Activated naive CD8-positive, alpha-beta T cell treated with anti-CD3 and anti-CD28 coated beads, Interleukin-2, amount 50 U/mL, for 24 hours (primary cell): ENCODE measurements at regions not wholly inside any gene's neighbourhood (a gene's known extent, or its start where the extent isn't known, plus 50 kb on each side); places are given as distances from the start of the nearest gene placed in this dataset.

Source experiments
- ATAC-seq: fragments of 150-1000 bp; cut with Tn5 transposase; one replicate; pipeline ENCODE4 v1.10.0; 2021
- DNase-seq: peaks from one replicate; pipeline ENCODE4 v3.0.0; 2021
- H3K27ac Mint-ChIP-seq: one replicate; pipeline ENCODE4 v1.8.0; 2021; ENCODE audit warnings: mild to moderate bottlenecking, mixed read lengths
- H3K27me3 Mint-ChIP-seq: one replicate; pipeline ENCODE4 v1.8.0; 2021; ENCODE audit warnings: mixed read lengths
- H3K36me3 Mint-ChIP-seq: one replicate; pipeline ENCODE4 v1.8.0; 2021; ENCODE audit warnings: low read depth, mixed read lengths
- H3K4me1 Mint-ChIP-seq: one replicate; pipeline ENCODE4 v1.8.0; 2021; ENCODE audit warnings: mixed read lengths
- H3K4me3 Mint-ChIP-seq: one replicate; pipeline ENCODE4 v1.8.0; 2021; ENCODE audit warnings: mild to moderate bottlenecking, moderate library complexity, mixed read lengths
- H3K9me3 Mint-ChIP-seq: one replicate; pipeline ENCODE4 v1.8.0; 2021; ENCODE audit warnings: mixed read lengths

- Mint-ChIP-seq H3K27ac (no peak overlapping the region), H3K27me3 (no peaks in the 10 kb centered on the region), H3K4me3 (no peak overlapping the region), H3K9me3 (peaks cover 30% of the 10 kb centered on the region), H3K36me3 (no peaks in the 10 kb centered on the region), H3K4me1 (no peaks in the 10 kb centered on the region)
- no peak for DNase-seq
- ATAC-seq: no peak
These were observed 313.1 kb downstream of the TENT5A start for GRCh38 chr6:81439417-81439816.

DNA sequence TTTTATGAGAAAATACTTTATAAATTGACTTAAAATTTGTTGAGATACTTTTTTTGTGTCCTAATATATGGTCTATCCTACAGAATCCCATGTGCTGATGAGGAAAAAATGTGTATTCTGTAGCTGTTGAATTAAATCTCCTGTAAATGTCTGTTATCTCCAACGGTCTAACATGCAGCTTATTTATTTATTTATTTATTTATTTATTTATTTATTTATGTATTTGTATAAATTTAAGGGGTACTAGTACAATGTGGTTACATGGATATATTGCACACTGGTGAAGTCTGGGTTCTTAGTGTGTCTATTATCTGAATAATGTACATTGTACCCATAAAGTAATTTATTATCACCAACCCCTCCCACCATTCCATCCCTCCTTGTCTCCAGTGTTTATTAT lies 315.5 kb downstream of the TENT5A start:
- DNase-seq (no peak), ATAC-seq (no peak)
- H3K27me3 Mint-ChIP-seq: no peaks in the 10 kb centered on the region
- no peak overlapping the region for H3K4me3 Mint-ChIP-seq
- H3K9me3 Mint-ChIP-seq: peaks cover 31% of the 10 kb centered on the region
- H3K36me3 Mint-ChIP-seq: no peaks in the 10 kb centered on the region
- H3K4me1 Mint-ChIP-seq: no peaks in the 10 kb centered on the region
- H3K27ac Mint-ChIP-seq: no peak overlapping the region

GRCh38 chr6:81413306-81413705 lies 339.2 kb downstream of the TENT5A start:
- no peak overlapping the region for H3K4me3 Mint-ChIP-seq
- no peaks in the 10 kb centered on the region for H3K4me1 Mint-ChIP-seq
- H3K27ac Mint-ChIP-seq: no peak overlapping the region
- no peak for ATAC-seq
- DNase-seq: no peak
- no peaks in the 10 kb centered on the region for H3K9me3 Mint-ChIP-seq
- H3K27me3 Mint-ChIP-seq: no peaks in the 10 kb centered on the region
- H3K36me3 Mint-ChIP-seq: no peaks in the 10 kb centered on the region

DNA sequence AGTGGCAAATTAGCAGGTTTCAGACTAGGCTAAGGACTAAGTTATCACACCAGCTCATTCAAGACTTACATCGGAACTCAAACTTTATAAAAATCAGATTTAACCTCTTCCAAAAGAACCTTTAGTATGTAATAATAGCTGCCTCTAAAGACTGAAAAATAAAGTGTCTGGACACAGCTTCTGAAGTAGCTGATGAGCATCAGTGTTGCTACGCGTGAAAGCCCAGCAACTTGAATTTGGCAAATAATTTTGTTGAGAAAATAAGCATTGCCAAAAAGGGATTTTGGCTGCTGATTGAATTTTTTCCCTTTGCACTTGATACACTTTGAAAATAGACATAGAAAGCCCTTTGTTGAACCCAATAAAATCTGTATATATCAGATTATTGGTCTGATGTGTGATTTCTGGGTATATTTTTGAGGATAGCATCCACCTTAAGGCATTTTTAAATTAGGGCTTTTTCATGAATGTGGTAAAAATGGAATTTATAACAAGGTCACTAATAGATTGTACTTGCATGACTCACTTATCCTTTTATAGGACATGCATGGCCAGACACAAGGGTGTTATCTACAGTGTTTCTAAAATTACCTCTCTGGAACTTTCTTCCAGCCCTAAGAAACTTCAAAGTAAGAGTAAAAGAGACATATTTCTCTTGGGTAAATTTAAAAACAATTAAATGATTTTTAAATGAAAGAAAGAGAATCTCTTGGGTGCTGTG lies 350.4 kb downstream of the TENT5A start:
- no peak overlapping the region for H3K4me3 Mint-ChIP-seq
- no peaks in the 10 kb centered on the region for H3K36me3 Mint-ChIP-seq
- no peaks in the 10 kb centered on the region for H3K4me1 Mint-ChIP-seq
- H3K27me3 Mint-ChIP-seq: no peaks in the 10 kb centered on the region
- H3K27ac Mint-ChIP-seq: no peak overlapping the region
- ATAC-seq: no peak
- DNase-seq: no peak
- peaks cover 8% of the 10 kb centered on the region for H3K9me3 Mint-ChIP-seq

GRCh38 chr6:81396916-81397315 lies 355.6 kb downstream of the TENT5A start:
- Mint-ChIP-seq H3K9me3 (peaks cover 12% of the 10 kb centered on the region), H3K27me3 (no peaks in the 10 kb centered on the region), H3K27ac (no peak overlapping the region), H3K4me3 (no peak overlapping the region), H3K36me3 (no peaks in the 10 kb centered on the region), H3K4me1 (no peaks in the 10 kb centered on the region)
- ATAC-seq: no peak
- no peak for DNase-seq

GRCh38 chr6:81387163-81387562 lies 365.3 kb downstream of the TENT5A start:
- H3K27me3 Mint-ChIP-seq: no peaks in the 10 kb centered on the region
- no peak overlapping the region for H3K27ac Mint-ChIP-seq
- H3K4me3 Mint-ChIP-seq: no peak overlapping the region
- no peaks in the 10 kb centered on the region for H3K4me1 Mint-ChIP-seq
- H3K9me3 Mint-ChIP-seq: peaks cover 8% of the 10 kb centered on the region
- ATAC-seq (no peak), DNase-seq (no peak)
- no peaks in the 10 kb centered on the region for H3K36me3 Mint-ChIP-seq

DNA sequence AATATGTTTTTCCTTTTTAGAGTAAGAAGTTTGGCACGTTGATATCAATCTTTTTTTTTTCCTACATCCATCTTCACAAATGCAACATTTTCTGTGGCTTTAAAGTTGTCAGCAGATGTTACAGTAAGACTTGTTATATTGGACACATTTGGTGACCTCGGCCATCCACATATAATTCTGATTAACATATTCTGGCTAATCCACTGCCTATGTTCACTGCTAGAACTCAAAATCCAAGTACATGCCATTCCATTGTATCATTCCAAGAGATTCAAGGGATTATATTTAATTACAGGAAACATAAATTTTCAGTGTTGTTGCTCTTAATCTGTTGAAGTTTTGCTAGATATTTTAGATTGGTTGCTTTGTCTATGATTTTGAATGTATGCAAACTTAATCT lies 367.6 kb downstream of the TENT5A start:
- no peaks in the 10 kb centered on the region for H3K36me3 Mint-ChIP-seq
- no peak for DNase-seq
- H3K27me3 Mint-ChIP-seq: no peaks in the 10 kb centered on the region
- H3K4me1 Mint-ChIP-seq: no peaks in the 10 kb centered on the region
- H3K27ac Mint-ChIP-seq: no peak overlapping the region
- no peaks in the 10 kb centered on the region for H3K9me3 Mint-ChIP-seq
- no peak for ATAC-seq
- no peak overlapping the region for H3K4me3 Mint-ChIP-seq

DNA sequence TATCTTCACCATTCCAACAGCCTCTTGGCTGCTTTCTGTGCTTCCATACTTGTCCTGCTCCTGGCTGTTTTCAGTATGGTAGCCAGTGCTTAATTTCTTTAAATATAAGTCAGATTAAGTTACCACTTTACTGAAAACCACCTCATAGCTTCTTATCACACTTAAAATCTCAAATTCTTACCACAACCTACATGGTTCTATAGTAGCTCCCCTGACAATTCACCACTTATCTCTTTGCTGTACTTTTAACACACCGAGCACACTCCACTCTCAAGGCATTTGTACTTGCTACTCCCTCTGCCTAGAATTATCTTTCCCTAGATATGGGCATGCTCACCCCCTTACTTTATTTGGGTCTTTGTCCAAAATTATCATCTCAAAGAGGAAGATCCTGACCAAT lies 369.0 kb downstream of the TENT5A start:
- Mint-ChIP-seq H3K36me3 (no peaks in the 10 kb centered on the region), H3K27ac (no peak overlapping the region), H3K4me1 (no peaks in the 10 kb centered on the region), H3K9me3 (no peaks in the 10 kb centered on the region), H3K27me3 (no peaks in the 10 kb centered on the region), H3K4me3 (no peak overlapping the region)
- no peak for ATAC-seq
- no peak for DNase-seq

GRCh38 chr6:81382852-81383251 lies 369.6 kb downstream of the TENT5A start:
- no peaks in the 10 kb centered on the region for H3K4me1 Mint-ChIP-seq
- no peaks in the 10 kb centered on the region for H3K9me3 Mint-ChIP-seq
- H3K4me3 Mint-ChIP-seq: no peak overlapping the region
- H3K36me3 Mint-ChIP-seq: no peaks in the 10 kb centered on the region
- DNase-seq: no peak
- H3K27me3 Mint-ChIP-seq: no peaks in the 10 kb centered on the region
- H3K27ac Mint-ChIP-seq: no peak overlapping the region
- no peak for ATAC-seq

DNA sequence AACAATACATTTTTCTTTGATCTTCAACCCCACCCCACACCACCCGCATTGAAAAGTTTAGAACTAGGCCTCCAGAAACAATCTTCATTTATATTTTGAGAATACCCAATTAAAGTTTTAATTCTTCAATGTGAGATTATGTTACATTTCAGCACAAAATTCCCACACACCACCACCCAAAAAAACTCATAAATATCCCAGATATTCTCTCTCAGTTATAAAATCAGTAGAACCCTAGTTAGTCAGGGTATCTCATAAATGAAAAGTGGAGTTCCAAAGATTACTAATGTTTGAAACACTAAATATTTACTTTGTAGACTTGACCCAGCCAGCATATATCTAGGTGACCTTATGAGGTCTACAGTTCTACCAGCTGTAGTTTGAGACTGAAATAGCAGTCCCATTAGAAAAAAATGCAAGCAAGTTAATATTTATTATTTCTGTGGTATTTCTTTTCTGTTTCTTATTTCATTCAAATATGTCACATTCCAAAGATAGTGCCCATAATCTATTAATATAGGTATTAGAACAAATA lies 371.0 kb downstream of the TENT5A start:
- no peaks in the 10 kb centered on the region for H3K9me3 Mint-ChIP-seq
- ATAC-seq: no peak
- H3K36me3 Mint-ChIP-seq: no peaks in the 10 kb centered on the region
- no peak for DNase-seq
- no peak overlapping the region for H3K4me3 Mint-ChIP-seq
- no peak overlapping the region for H3K27ac Mint-ChIP-seq
- no peaks in the 10 kb centered on the region for H3K4me1 Mint-ChIP-seq
- no peaks in the 10 kb centered on the region for H3K27me3 Mint-ChIP-seq

- no peaks in the 10 kb centered on the region for H3K4me1 Mint-ChIP-seq
- DNase-seq (no peak), ATAC-seq (no peak)
- H3K36me3 Mint-ChIP-seq: no peaks in the 10 kb centered on the region
- no peaks in the 10 kb centered on the region for H3K27me3 Mint-ChIP-seq
- H3K27ac Mint-ChIP-seq: no peak overlapping the region
- H3K9me3 Mint-ChIP-seq: no peaks in the 10 kb centered on the region
- no peak overlapping the region for H3K4me3 Mint-ChIP-seq
These were observed 371.7 kb downstream of the TENT5A start for GRCh38 chr6:81380718-81381338.

DNA sequence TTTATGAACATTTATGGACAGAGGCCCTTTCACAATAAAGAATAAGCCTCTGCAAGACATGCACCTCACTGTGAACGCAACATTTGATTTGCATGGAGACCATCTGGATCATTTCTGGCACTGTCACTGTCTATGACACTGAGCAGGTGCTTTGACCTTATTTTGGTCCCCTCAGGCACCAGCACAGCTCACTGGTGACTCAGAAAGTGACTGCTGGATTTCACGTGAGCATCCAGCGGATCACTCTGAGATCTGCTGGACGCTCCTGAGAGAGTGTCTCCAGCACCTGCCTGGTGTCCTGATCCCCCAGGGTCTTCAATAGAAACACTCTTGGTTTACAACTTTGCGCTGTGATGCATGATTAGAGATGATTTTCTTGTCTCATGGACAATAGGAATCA lies 375.7 kb downstream of the TENT5A start:
- Mint-ChIP-seq H3K36me3 (no peaks in the 10 kb centered on the region), H3K27ac (no peak overlapping the region), H3K9me3 (no peaks in the 10 kb centered on the region), H3K27me3 (no peaks in the 10 kb centered on the region), H3K4me3 (no peak overlapping the region), H3K4me1 (no peaks in the 10 kb centered on the region)
- DNase-seq (no peak), ATAC-seq (no peak)

DNA sequence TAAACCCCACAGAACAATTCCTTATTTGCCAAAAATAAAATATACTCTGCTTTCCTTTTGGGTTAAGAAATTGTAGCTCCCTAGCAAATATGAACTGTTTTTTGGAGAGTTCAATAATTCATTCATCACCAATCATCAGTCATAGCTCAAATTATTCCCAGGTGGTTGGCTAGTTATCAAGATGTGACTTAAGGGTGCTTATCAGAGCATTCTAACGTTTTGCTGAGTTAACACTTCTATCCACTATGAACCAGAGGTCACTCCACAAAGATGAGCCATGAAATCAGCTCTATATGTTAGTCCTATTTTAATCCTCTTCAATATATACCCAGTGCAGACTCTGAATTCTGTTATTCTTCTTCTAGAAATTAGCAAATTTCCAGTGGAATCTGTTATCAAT lies 379.1 kb downstream of the TENT5A start:
- H3K9me3 Mint-ChIP-seq: no peaks in the 10 kb centered on the region
- H3K36me3 Mint-ChIP-seq: no peaks in the 10 kb centered on the region
- DNase-seq (no peak), ATAC-seq (no peak)
- no peak overlapping the region for H3K4me3 Mint-ChIP-seq
- H3K4me1 Mint-ChIP-seq: no peaks in the 10 kb centered on the region
- no peak overlapping the region for H3K27ac Mint-ChIP-seq
- H3K27me3 Mint-ChIP-seq: no peaks in the 10 kb centered on the region

GRCh38 chr6:81371930-81372329 lies 380.6 kb downstream of the TENT5A start:
- Mint-ChIP-seq H3K36me3 (no peaks in the 10 kb centered on the region), H3K4me1 (no peaks in the 10 kb centered on the region), H3K9me3 (no peaks in the 10 kb centered on the region), H3K4me3 (no peak overlapping the region), H3K27ac (no peak overlapping the region), H3K27me3 (no peaks in the 10 kb centered on the region)
- DNase-seq (no peak), ATAC-seq (no peak)

DNA sequence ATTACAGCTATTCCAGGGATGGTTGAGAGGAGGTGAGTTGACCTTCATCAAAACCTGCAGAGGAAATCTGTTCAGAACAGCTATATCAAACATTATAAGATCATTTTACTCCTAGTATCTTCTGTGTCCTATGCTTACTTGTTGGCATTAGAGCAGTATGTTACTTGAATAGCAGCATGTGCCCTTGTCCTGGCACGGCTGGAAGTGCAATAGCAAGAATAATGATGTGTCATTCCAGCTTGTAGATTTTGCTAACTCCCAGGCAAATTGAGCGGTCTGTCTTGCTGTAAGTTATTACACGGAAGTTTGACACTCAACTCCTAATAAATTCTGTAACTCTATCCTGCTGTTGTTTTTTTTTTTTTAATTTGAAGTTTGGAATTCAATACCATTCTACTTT lies 385.5 kb downstream of the TENT5A start:
- Mint-ChIP-seq H3K36me3 (no peaks in the 10 kb centered on the region), H3K4me3 (no peak overlapping the region), H3K4me1 (no peaks in the 10 kb centered on the region), H3K9me3 (no peaks in the 10 kb centered on the region), H3K27ac (no peak overlapping the region), H3K27me3 (no peaks in the 10 kb centered on the region)
- no peak for ATAC-seq
- DNase-seq: no peak
